Sigmoid colon (tissue), 6 donors: ENCODE measurements at regions not wholly inside any gene's neighbourhood (a gene's known extent, or its start where the extent isn't known, plus 50 kb on each side); places are given as distances from the start of the nearest gene placed in this dataset.

ENCODE experiments used
- DNase-seq: peaks from one replicate; pipeline ENCODE4 v3.0.0-alpha.2; 2019
- H3K27ac ChIP-seq, 4 donors: fragments of 200-600 bp; sonication (generic); one replicate each; pipeline ENCODE4 v1.5.1; 2016 to 2019; ENCODE audit warnings: mild to moderate bottlenecking in 1 of 4
- H3K27me3 ChIP-seq, 3 donors: fragments of 200-600 bp; sonication (generic); one replicate each; pipeline ENCODE4 v1.5.1; 2019; ENCODE audit warnings: mild to moderate bottlenecking in 1 of 3
- H3K36me3 ChIP-seq, 4 donors: fragments of 200-600 bp; sonication (generic); one replicate each; pipeline ENCODE4 v1.5.1; 2016 to 2019
- H3K4me1 ChIP-seq, 4 donors: fragments of 200-600 bp; sonication (generic); one replicate each; pipeline ENCODE4 v1.5.1; 2017 to 2019
- H3K4me3 ChIP-seq, 4 donors: fragments of 200-600 bp; sonication (generic); one replicate each; pipeline ENCODE4 v1.5.1; 2017 to 2019; ENCODE audit warnings: mild to moderate bottlenecking in 2 of 4, moderate library complexity in 1 of 4
- H3K9me3 ChIP-seq, 4 donors: fragments of 200-600 bp in 3 of 4; sonication (generic) in 3 of 4; one replicate each; pipeline versions ENCODE4 v1.5.1 to v1.6.1; 2013 to 2019
- CTCF ChIP-seq, 4 experiments: fragments of 450-650 bp in 3 of 4; fragments of 200-600 bp in 1 of 4; IDR thresholded peaks; one replicate each; pipeline ENCODE4 v1.5.1; 2016 to 2019; ENCODE audit warnings: antibody characterized with exemption in 4 of 4, mild to moderate bottlenecking in 3 of 4, moderate library complexity in 2 of 4
- EP300 ChIP-seq, 4 donors: sonication (generic); formaldehyde crosslinking; IDR thresholded peaks; one replicate each; pipeline ENCODE4 v1.6.1; 2017; ENCODE audit warnings: antibody characterized with exemption in 4 of 4
- POLR2A ChIP-seq, 2 donors: fragments of 450-650 bp; IDR thresholded peaks; one replicate each; pipeline ENCODE4 v1.6.1; 2016; ENCODE audit warnings: antibody characterized with exemption in 2 of 2, mild to moderate bottlenecking in 2 of 2, moderate library complexity in 2 of 2
- POLR2AphosphoS5 ChIP-seq, 4 donors: sonication (generic); formaldehyde crosslinking; IDR thresholded peaks; one replicate each; pipeline ENCODE4 v1.6.1; 2017; ENCODE audit warnings: antibody characterized with exemption in 4 of 4
- WGBS, 2 donors: extraction: QIAGEN DNeasy Blood & Tissue Kit; methylation state at CpG; one replicate each; pipeline ENCODE4 v1.1.7; 2013; 5-methylcytosine and 5-hydroxymethylcytosine counted together
- intact Hi-C: fragments of 100-400 bp; cut with DNase I; formaldehyde crosslinking; loops from one replicate; pipeline ENCODE4 v1.15.1; 2023
- donor health status: healthy with polysubstance abuse.
- donor health status: healthy.

- Histone ChIP-seq H3K36me3 (no peaks in the 10 kb centered on the region), H3K4me3 (no peak overlapping the region), H3K27me3 (no peaks in the 10 kb centered on the region), H3K27ac (no peak overlapping the region), H3K4me1 (peaks cover 0 to 17% (median 15%) of the 10 kb centered on the region in 4 donors), H3K9me3 (no peaks in the 10 kb centered on the region)
- DNase-seq, result no peak
- 94 to 95% methylated on average over 10 of the region's 10 CpGs for WGBS, 2 donors
- no peak for TF ChIP-seq POLR2A (IDR thresholded peaks at IDR 0.05)
- intact Hi-C loops, result no loop called here
Measured at GRCh38 chr6:159113223-159113622, 56.0 kb upstream of the FNDC1 start.

- H3K36me3 ChIP-seq, result no peaks in the 10 kb centered on the region
- WGBS, 2 donors, result 92 to 94% methylated on average over 9 of the region's 9 CpGs
- H3K4me1 ChIP-seq, result peaks cover 0 to 12% (median 12%) of the 10 kb centered on the region in 4 donors
- no peaks in the 10 kb centered on the region for H3K9me3 ChIP-seq
- no peak overlapping the region for H3K27ac ChIP-seq
- intact Hi-C loops, result no loop called here
- no peak overlapping the region for H3K4me3 ChIP-seq
- DNase-seq, result no peak
- TF ChIP-seq EP300 (IDR thresholded peaks at IDR 0.05) (no peak), CTCF (IDR thresholded peaks at IDR 0.05) (no peak), POLR2A (IDR thresholded peaks at IDR 0.05) (no peak), POLR2AphosphoS5 (IDR thresholded peaks at IDR 0.05) (no peak)
- H3K27me3 ChIP-seq, result no peaks in the 10 kb centered on the region
Measured at GRCh38 chr6:159112714-159113113, 56.5 kb upstream of the FNDC1 start.

GRCh38 chr6:159110748-159111147 lies 58.5 kb upstream of the FNDC1 start:
- Histone ChIP-seq H3K36me3 (no peaks in the 10 kb centered on the region), H3K27ac (no peak overlapping the region), H3K4me3 (no peak overlapping the region), H3K9me3 (no peaks in the 10 kb centered on the region), H3K27me3 (no peaks in the 10 kb centered on the region), H3K4me1 (no peaks in the 10 kb centered on the region)
- no peak for DNase-seq
- intact Hi-C loops, result no loop called here
- TF ChIP-seq EP300 (IDR thresholded peaks at IDR 0.05) (no peak), POLR2AphosphoS5 (IDR thresholded peaks at IDR 0.05) (no peak), CTCF (IDR thresholded peaks at IDR 0.05) (no peak), POLR2A (IDR thresholded peaks at IDR 0.05) (no peak)

- DNase-seq, result no peak
- Histone ChIP-seq H3K27ac (no peak overlapping the region), H3K36me3 (no peaks in the 10 kb centered on the region), H3K9me3 (no peaks in the 10 kb centered on the region), H3K4me1 (no peaks in the 10 kb centered on the region), H3K27me3 (no peaks in the 10 kb centered on the region), H3K4me3 (no peak overlapping the region)
- WGBS, 2 donors, result 42 to 55% methylated on average over 3 of the region's 3 CpGs
- intact Hi-C loops, result no loop called here
- TF ChIP-seq CTCF (IDR thresholded peaks at IDR 0.05) (peak in 1 of 4 experiments; percentile 35), POLR2A (IDR thresholded peaks at IDR 0.05) (no peak), EP300 (IDR thresholded peaks at IDR 0.05) (no peak)
Measured at GRCh38 chr6:159110013-159110412, 59.2 kb upstream of the FNDC1 start.

GRCh38 chr6:159109391-159109790 lies 59.8 kb upstream of the FNDC1 start:
- no peaks in the 10 kb centered on the region for H3K27me3 ChIP-seq
- WGBS, 2 donors, result 33 to 68% methylated on average over 1 of the region's 1 CpG
- H3K36me3 ChIP-seq, result no peaks in the 10 kb centered on the region
- intact Hi-C loops, result loop anchor here (10.0 kb wide), 1 partner anchor 405 kb away; no protein-coding TSS in a partner anchor
- H3K4me1 ChIP-seq, result peaks cover 0 to under 1% (median 0%) of the 10 kb centered on the region in 4 donors
- no peaks in the 10 kb centered on the region for H3K9me3 ChIP-seq
- H3K27ac ChIP-seq, result no peak overlapping the region
- no peak for TF ChIP-seq CTCF (IDR thresholded peaks at IDR 0.05)
- TF ChIP-seq EP300 (IDR thresholded peaks at IDR 0.05), result no peak
- no peak for TF ChIP-seq POLR2A (IDR thresholded peaks at IDR 0.05)
- no peak for TF ChIP-seq POLR2AphosphoS5 (IDR thresholded peaks at IDR 0.05)
- no peak overlapping the region for H3K4me3 ChIP-seq
- DNase-seq, result no peak
